Stimulated activated CD4-positive, alpha-beta T cell treated with anti-CD3 and anti-CD28 coated beads, Interleukin-4, amount 100 ng/mL, for 48 hours (primary cell): ENCODE measurements at regions not wholly inside any gene's neighbourhood (a gene's known extent, or its start where the extent isn't known, plus 50 kb on each side); places are given as distances from the start of the nearest gene placed in this dataset.

Experiments used
- DNase-seq, 2 donors: peaks; one replicate each; pipeline ENCODE4 v3.0.0-alpha.2; 2020; ENCODE audit warnings: low read depth in 2 of 2

- DNase-seq = no peak
Measured at GRCh38 chr10:121098211-121098610, 247.0 kb downstream of the WDR11 start.

GRCh38 chr10:121098751-121099150 lies 247.6 kb downstream of the WDR11 start:
- DNase-seq = no peak

- DNase-seq = no peak
Measured at GRCh38 chr10:121099181-121099580, 248.0 kb downstream of the WDR11 start.

DNA sequence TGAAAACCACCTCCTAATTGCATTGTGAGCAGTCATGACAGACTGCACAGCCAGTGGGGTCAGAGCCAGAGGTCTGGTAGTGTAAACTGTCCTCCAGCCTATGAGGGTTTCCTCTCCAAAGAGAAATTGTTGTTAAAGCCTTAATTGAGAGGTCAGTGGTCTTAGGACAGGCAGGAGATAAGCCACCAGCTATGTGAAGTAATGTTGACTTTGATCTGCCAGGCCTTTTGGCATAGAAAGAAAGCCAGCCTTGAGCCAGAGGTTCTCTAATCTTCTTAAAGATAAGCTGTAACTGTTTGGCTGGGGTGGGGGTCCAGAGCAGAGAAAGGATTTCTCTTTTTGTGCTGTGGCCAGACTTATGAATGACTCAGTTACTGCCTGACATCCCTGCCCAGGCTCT lies 248.4 kb downstream of the WDR11 start:
- no peak for DNase-seq

GRCh38 chr10:121101561-121101960 lies 250.4 kb downstream of the WDR11 start:
- no peak for DNase-seq

GRCh38 chr10:121102706-121103105 lies 251.5 kb downstream of the WDR11 start:
- DNase-seq = no peak

DNA sequence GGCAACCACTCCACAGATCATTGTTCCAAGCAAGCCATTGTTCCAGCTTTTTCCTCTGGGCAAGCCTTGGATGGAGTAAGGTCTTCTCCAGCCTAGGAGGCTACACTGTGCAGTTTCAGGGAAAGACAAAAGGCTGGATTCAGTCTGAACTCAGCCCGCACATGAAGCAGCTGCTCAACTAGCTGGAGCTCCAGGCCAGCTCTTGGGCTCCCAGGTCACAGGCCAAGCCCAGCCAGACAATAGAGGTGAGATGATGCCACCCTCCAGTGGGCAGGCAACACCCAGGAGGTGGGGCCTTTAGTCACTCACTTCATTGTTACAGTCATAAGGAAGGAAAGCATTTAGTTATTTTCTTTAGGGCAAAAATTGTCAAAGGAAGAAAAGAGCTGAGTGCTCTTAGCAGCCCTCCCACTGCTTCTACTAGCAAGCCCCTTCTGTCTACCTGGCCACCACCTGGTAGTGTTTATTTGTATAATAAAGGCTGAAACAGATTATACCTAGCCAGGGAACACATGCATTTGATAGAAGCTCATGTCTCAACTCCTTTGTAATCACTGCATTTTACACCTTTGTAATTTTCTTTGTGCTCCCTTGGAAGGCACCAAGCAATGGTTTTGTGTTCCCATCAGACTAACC lies 253.4 kb downstream of the WDR11 start:
- no peak for DNase-seq

DNA sequence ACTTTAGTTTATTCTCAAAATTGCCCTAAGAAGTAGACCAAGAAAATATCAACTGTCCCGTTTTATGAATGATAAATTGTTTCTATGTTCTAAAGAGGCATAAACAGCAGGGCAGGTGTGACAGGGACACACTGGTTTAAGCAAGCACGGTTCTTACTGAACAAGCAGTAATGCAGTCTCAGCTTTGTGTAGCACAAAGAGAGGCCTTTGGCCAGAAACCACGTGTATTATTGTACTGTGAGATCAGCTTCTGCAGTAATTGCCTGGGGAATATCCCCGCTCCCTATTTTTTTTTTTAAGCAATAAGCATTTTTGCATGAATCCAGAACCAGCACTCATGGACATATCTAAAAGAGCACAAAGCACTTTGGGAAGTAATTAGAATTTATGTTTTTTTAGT lies 255.4 kb downstream of the WDR11 start:
- no peak for DNase-seq

GRCh38 chr10:121108051-121108450 lies 256.9 kb downstream of the WDR11 start:
- DNase-seq = no peak

DNA sequence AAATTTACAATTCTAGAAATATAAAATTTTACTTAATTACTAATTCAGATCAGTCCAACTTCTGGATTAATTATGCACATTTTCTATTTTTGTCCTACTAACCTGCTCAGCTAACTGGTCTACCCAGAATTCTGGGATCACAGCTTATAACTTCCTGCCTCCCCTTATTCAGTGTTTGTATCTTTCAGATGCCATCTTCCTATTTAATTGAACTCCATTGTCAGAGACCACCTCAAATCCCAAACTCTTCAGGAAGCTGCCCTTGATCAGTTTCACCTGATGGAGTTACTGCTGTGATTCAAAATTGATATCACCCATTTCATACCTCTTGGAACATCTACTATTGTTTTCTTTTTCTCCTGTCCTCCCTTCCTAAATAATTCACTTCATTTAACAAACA lies 259.2 kb downstream of the WDR11 start:
- no peak for DNase-seq

GRCh38 chr10:121112136-121112535 lies 261.0 kb downstream of the WDR11 start:
- DNase-seq = no peak

DNA sequence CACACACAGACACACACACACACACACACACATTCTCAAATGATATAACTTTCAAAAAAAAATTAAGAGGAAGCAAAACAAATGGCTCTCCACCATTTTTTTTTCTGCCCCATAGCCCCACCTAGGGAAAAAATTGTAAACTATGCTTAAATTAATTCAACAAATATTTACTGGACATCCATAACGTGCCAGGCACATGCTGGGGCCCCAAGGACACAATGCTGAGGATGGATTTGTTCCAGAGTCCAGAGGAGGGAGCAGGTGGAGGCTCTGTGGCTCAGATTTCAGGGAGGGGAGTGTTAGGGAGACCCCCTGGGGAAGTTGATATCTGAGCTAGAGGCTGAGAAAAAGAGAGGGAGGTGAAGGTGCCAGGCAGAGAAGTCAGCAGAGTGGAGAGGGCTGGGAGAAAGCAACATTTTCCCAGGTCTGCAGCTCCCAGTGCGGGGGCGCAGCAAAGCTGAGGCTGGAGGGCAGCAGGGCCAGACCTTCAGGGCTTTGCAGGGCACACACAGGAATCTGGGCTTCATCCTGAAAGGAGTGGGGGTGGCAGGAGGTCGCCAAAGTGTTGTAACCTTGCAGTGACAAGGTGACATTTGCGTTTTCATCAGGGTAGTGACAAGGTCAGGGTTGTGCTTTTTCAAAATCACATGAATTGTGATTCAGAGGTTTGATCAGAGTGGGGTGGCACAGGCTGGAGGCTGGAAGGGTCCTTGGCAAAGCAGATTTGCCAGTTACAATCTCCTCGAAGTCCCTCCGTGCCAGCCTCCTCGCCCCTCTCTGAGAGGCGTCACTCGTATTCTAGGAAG lies 261.6 kb downstream of the WDR11 start:
- no peak for DNase-seq

DNA sequence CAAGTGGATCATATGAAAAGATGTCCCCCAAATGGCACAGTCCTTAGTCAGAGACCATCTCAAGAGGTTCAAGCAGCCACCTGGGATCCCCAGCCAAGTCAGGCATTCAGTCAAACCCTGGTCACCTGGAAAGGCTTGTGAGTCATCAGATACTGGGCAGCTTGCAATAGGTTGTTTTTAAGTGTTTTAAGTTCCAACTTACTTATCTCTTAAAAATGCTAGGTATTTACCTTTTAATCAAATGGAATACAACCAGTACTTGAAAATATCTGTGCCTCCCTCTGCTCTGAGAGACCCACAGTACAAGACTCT lies 262.2 kb downstream of the WDR11 start:
- DNase-seq = no peak

DNA sequence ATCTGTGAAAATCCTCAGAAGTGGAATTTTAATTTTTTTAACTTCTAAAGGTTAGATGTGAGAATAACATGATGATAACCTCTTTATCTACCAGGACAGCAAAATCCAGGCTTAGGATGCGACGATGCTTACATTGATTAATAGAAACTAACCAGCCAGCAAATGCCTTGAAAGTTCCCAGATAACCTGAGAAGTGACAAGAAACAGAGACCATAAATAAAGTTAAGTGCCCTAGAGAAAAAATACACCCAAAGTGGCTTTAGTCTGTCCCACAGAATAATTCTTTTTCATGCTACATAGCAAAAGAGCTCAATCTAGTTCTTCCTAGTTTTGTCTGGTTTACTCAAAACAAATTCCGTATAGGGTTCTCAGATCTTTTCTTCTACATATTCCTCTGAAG lies 262.7 kb downstream of the WDR11 start:
- DNase-seq = no peak

GRCh38 chr10:121115154-121115553 lies 264.0 kb downstream of the WDR11 start:
- no peak for DNase-seq

GRCh38 chr10:121121462-121121861 lies 270.3 kb downstream of the WDR11 start:
- DNase-seq = no peak

DNA sequence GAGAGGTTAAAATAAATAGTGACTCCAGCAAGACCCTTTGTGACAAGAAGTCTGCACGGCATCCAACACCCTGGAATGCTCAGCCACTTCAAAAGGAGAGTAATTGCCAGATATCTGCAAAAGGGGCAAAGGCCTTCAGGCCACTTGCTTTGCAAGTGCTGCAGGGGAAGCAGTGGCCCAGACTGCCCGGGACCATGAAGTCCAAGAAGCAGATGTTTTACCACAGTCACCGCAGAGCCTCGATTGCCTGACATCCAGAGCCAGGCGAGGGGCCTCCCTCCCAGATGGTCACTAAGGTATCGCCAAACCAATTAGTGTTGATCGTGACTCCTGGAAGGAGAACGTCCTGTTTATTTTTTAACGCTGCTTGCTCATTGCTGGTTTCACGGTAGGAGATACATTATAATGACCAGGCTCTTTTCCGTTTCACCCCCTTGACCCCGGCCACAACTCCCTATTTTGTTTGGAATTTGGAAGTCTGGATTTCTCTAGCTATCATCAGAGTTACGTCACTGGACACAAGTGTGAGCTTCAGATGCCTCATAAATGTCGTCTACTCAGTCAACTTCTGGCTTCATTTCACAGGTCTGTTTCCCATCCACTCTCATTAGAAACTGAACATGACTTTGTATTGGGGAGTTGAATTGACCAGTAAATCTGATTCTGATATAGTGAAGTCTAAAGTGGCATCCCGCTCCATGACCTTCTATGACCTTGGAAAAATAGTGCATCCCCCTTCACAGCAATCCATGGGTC lies 276.2 kb downstream of the WDR11 start:
- no peak for DNase-seq

- DNase-seq = no peak
Measured at GRCh38 chr10:121128164-121128563, 277.0 kb downstream of the WDR11 start.

GRCh38 chr10:121129266-121129665 lies 278.1 kb downstream of the WDR11 start:
- no peak for DNase-seq

- no peak for DNase-seq
Measured at GRCh38 chr10:121130382-121130781, 279.2 kb downstream of the WDR11 start.

GRCh38 chr10:121131014-121131413 lies 279.9 kb downstream of the WDR11 start:
- DNase-seq = no peak

- no peak for DNase-seq
Measured at GRCh38 chr10:121131426-121132265, 280.5 kb downstream of the WDR11 start.
